PFSK-1 (cell line): ENCODE measurements at regions not wholly inside any gene's neighbourhood (a gene's known extent, or its start where the extent isn't known, plus 50 kb on each side); places are given as distances from the start of the nearest gene placed in this dataset.

Experiments used
- FOXP2 ChIP-seq: optimal IDR thresholded peaks from 2 replicates; pipeline ENCODE3; 2011; ENCODE audit warnings: borderline replicate concordance, control low read depth, inconsistent platforms; ENCODE audit not compliant: insufficient read depth; ENCODE audit errors: extremely low read length, extremely low read depth
- POLR2AphosphoS5 ChIP-seq: IDR thresholded peaks from 2 replicates; pipeline ENCODE4 v1.6.1; 2012; ENCODE audit warnings: low read depth, mild to moderate bottlenecking, control low read depth, low read length, moderate library complexity
- SIN3A ChIP-seq: IDR thresholded peaks from 2 replicates; pipeline ENCODE4 v1.6.1; 2012; ENCODE audit warnings: mild to moderate bottlenecking, low read length, moderate library complexity, borderline replicate concordance; ENCODE audit not compliant: insufficient read depth
- TAF1 ChIP-seq: IDR thresholded peaks from 2 replicates; pipeline ENCODE4 v1.6.1; 2012; ENCODE audit warnings: low read length, control low read depth, borderline replicate concordance; ENCODE audit not compliant: insufficient read depth
- TF ChIP-seq, protein P1 (sequence below), 2 experiments: IDR thresholded peaks; 2 replicates each; pipeline versions ENCODE4 v1.6.1 to v1.8.0; 2011 to 2012; ENCODE audit warnings: low read depth in 2 of 2, low read length in 2 of 2, control low read depth in 1 of 2, inconsistent platforms in 1 of 2, mild to moderate bottlenecking in 1 of 2, moderate library complexity in 1 of 2; ENCODE audit not compliant: insufficient read depth in 1 of 2

DNA sequence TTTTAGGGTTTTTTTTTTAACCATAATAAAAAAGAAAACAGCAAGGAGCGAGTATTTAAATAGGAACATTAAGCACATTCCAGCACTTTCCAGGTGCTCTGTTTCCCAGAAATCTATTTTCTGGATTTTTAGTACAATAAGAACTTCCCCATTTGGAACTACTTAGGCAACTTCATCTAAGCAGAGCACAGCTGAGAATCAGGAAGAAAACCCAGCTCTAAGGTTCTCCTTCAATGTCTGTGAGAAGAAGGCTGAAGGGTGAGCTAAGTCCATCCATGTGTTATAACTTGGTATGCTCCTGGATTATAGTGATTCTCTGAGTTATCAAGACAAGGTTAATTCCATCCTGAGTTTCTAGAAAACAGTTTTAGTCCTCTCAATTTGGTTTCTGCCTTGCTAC lies 181.9 kb downstream of the CYP26A1 start:
- TF ChIP-seq, protein P1, sequence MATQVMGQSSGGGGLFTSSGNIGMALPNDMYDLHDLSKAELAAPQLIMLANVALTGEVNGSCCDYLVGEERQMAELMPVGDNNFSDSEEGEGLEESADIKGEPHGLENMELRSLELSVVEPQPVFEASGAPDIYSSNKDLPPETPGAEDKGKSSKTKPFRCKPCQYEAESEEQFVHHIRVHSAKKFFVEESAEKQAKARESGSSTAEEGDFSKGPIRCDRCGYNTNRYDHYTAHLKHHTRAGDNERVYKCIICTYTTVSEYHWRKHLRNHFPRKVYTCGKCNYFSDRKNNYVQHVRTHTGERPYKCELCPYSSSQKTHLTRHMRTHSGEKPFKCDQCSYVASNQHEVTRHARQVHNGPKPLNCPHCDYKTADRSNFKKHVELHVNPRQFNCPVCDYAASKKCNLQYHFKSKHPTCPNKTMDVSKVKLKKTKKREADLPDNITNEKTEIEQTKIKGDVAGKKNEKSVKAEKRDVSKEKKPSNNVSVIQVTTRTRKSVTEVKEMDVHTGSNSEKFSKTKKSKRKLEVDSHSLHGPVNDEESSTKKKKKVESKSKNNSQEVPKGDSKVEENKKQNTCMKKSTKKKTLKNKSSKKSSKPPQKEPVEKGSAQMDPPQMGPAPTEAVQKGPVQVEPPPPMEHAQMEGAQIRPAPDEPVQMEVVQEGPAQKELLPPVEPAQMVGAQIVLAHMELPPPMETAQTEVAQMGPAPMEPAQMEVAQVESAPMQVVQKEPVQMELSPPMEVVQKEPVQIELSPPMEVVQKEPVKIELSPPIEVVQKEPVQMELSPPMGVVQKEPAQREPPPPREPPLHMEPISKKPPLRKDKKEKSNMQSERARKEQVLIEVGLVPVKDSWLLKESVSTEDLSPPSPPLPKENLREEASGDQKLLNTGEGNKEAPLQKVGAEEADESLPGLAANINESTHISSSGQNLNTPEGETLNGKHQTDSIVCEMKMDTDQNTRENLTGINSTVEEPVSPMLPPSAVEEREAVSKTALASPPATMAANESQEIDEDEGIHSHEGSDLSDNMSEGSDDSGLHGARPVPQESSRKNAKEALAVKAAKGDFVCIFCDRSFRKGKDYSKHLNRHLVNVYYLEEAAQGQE (IDR thresholded peaks at IDR 0.05; ENCODE audit: insufficient read depth in 1 of 2, low read depth in 2 of 2, low read length in 2 of 2) = no peak
- TF ChIP-seq POLR2AphosphoS5 (no peak), TAF1 (no peak), SIN3A (no peak), FOXP2 (no peak)
